Spleen (tissue), 11 donors: ENCODE measurements at regions not wholly inside any gene's neighbourhood (a gene's known extent, or its start where the extent isn't known, plus 50 kb on each side); places are given as distances from the start of the nearest gene placed in this dataset.
A peak's percentile ranks its signal among the peaks of the same experiment; 100 is the strongest.

Experiments
- DNase-seq: peaks from one replicate; pipeline ENCODE4 v3.0.0-alpha.2; 2020
- H3K27ac ChIP-seq, 8 donors: fragments of 200-600 bp; sonication (generic) in 7 of 8; 1 replicate in 4 of 8; 2 replicates in 4 of 8; pipeline versions ENCODE4 v1.5.0 to v1.8.0; 2016 to 2021; ENCODE audit warnings: inconsistent platforms in 4 of 8, mild to moderate bottlenecking in 4 of 8, moderate library complexity in 1 of 8
- H3K27me3 ChIP-seq, 7 donors: fragments of 200-600 bp; sonication (generic) in 6 of 7; replicated peaks in 1 of 7; 1 replicate in 4 of 7; 2 replicates in 3 of 7; pipeline versions ENCODE4 v1.5.0 to v1.8.0; 2016 to 2021; ENCODE audit warnings: inconsistent platforms in 3 of 7, mild to moderate bottlenecking in 1 of 7
- H3K36me3 ChIP-seq, 6 donors: fragments of 200-600 bp; sonication (generic) in 5 of 6; 1 replicate in 4 of 6; 2 replicates in 2 of 6; pipeline versions ENCODE4 v1.5.0 to v1.8.0; 2016 to 2021; ENCODE audit warnings: inconsistent platforms in 2 of 6
- H3K4me1 ChIP-seq, 6 donors: fragments of 200-600 bp; sonication (generic) in 5 of 6; 1 replicate in 3 of 6; 2 replicates in 3 of 6; pipeline versions ENCODE4 v1.5.0 to v1.8.0; 2016 to 2021; ENCODE audit warnings: inconsistent platforms in 3 of 6
- H3K4me3 ChIP-seq, 8 donors: fragments of 200-600 bp; sonication (generic) in 7 of 8; 1 replicate in 4 of 8; 2 replicates in 4 of 8; pipeline versions ENCODE4 v1.5.0 to v1.8.0; 2016 to 2021; ENCODE audit warnings: inconsistent platforms in 4 of 8, mild to moderate bottlenecking in 4 of 8, moderate library complexity in 2 of 8
- H3K9me3 ChIP-seq, 8 donors: fragments of 200-600 bp; sonication (generic) in 7 of 8; 1 replicate in 4 of 8; 2 replicates in 4 of 8; pipeline versions ENCODE4 v1.5.0 to v1.8.0; 2016 to 2021; ENCODE audit warnings: inconsistent platforms in 4 of 8
- CTCF ChIP-seq, 11 experiments: fragments of 200-600 bp in 7 of 11; fragments of 450-650 bp in 4 of 11; sonication (generic) in 4 of 11; IDR thresholded peaks in 8 of 11; conservative IDR thresholded peaks in 3 of 11; 1 replicate in 7 of 11; 2 replicates in 4 of 11; pipeline versions ENCODE4 v1.4.0 to v1.8.0; 2016 to 2021; ENCODE audit warnings: antibody characterized with exemption in 11 of 11, inconsistent platforms in 4 of 11, mild to moderate bottlenecking in 1 of 11
- POLR2A ChIP-seq, 3 donors: fragments of 450-650 bp; IDR thresholded peaks; one replicate each; pipeline ENCODE4 v1.5.1; 2017; ENCODE audit warnings: antibody characterized with exemption in 3 of 3, mild to moderate bottlenecking in 1 of 3
- POLR2AphosphoS5 ChIP-seq, 3 donors: sonication (generic); formaldehyde crosslinking; IDR thresholded peaks; one replicate each; pipeline ENCODE4 v1.5.1; 2017; ENCODE audit warnings: antibody characterized with exemption in 3 of 3
- WGBS, 5 donors: extraction: QIAGEN DNeasy Blood & Tissue Kit in 3 of 5; methylation state at CpG; one replicate each; pipeline versions ENCODE4 v1.1.5 to v1.1.7; 2013 to 2018; 5-methylcytosine and 5-hydroxymethylcytosine counted together
- intact Hi-C: fragments of 100-400 bp; cut with DNase I; formaldehyde crosslinking; loops from one replicate; pipeline ENCODE4 v1.15.0; 2023; ENCODE audit warnings: low total_unique reads
- donor health status: healthy with polysubstance abuse.
- donor health status: DM: no; HTN: no; CAD: no; lungs with moderate emphysema.
- donor health status: DM: no; HTN: no; CAD: no.
- donor health status: Bipolar disorder and iron deficiency.
- donor health status: healthy.
- donor health status: DM: no; HTN: no; CAD: no.
- donor health status: DM: yes; HTN: yes; CAD: no.

GRCh38 chrX:13507893-13508292 is 61.5 kb upstream of the EGFL6 start:
- 74 to 100% (median 86%) methylated on average over 2 of the region's 2 CpGs for WGBS, 5 donors
- H3K27me3 ChIP-seq, result peaks cover 0 to 19% (median 0%) of the 10 kb centered on the region in 7 donors
- TF ChIP-seq POLR2AphosphoS5 (IDR thresholded peaks at IDR 0.05) (no peak), CTCF (IDR thresholded peaks at IDR 0.05 in 8 of 11, conservative IDR thresholded peaks at IDR 0.05 in 3 of 11) (no peak), POLR2A (IDR thresholded peaks at IDR 0.05) (no peak)
- H3K27ac ChIP-seq, result no peak overlapping the region
- DNase-seq, result no peak
- no peaks in the 10 kb centered on the region for H3K9me3 ChIP-seq
- H3K36me3 ChIP-seq, result no peaks in the 10 kb centered on the region
- intact Hi-C loops, result loop anchor here (2.0 kb wide), 1 partner anchor 525 kb away; no protein-coding TSS in a partner anchor
- H3K4me1 ChIP-seq, result peaks cover 0 to 6% (median 1%) of the 10 kb centered on the region in 6 donors
- H3K4me3 ChIP-seq, result no peak overlapping the region

- TF ChIP-seq CTCF (IDR thresholded peaks at IDR 0.05 in 8 of 11, conservative IDR thresholded peaks at IDR 0.05 in 3 of 11), result peak in 10 of 11 experiments; percentile 28 to 77 (median 60)
- TF ChIP-seq POLR2A (IDR thresholded peaks at IDR 0.05), result no peak
- Histone ChIP-seq H3K4me1 (peaks cover 0 to 6% (median 1%) of the 10 kb centered on the region in 6 donors), H3K27me3 (peaks cover 0 to 23% (median 0%) of the 10 kb centered on the region in 7 donors), H3K27ac (no peak overlapping the region), H3K4me3 (no peak overlapping the region), H3K9me3 (no peaks in the 10 kb centered on the region), H3K36me3 (no peaks in the 10 kb centered on the region)
- WGBS, 5 donors, result 11 to 17% (median 12%) methylated on average over 5 of the region's 5 CpGs
- intact Hi-C loops, result no loop called here
- peak; percentile 75 for DNase-seq
Measured at GRCh38 chrX:13506574-13506973, 62.8 kb upstream of the EGFL6 start.

GRCh38 chrX:13502590-13502989 is 66.8 kb upstream of the EGFL6 start:
- Histone ChIP-seq H3K36me3 (no peaks in the 10 kb centered on the region), H3K4me1 (peaks cover 0 to 6% (median 1%) of the 10 kb centered on the region in 6 donors), H3K27ac (no peak overlapping the region), H3K9me3 (no peaks in the 10 kb centered on the region), H3K4me3 (no peak overlapping the region), H3K27me3 (peaks cover 0 to 23% (median 0%) of the 10 kb centered on the region in 7 donors)
- 35 to 48% (median 44%) methylated on average over 2 of the region's 2 CpGs for WGBS, 5 donors
- no peak for TF ChIP-seq CTCF (IDR thresholded peaks at IDR 0.05 in 8 of 11, conservative IDR thresholded peaks at IDR 0.05 in 3 of 11)
- no peak for TF ChIP-seq POLR2AphosphoS5 (IDR thresholded peaks at IDR 0.05)
- TF ChIP-seq POLR2A (IDR thresholded peaks at IDR 0.05), result no peak
- DNase-seq, result no peak
- intact Hi-C loops, result no loop called here

GRCh38 chrX:13499736-13500135 is 69.7 kb upstream of the EGFL6 start:
- no peak for TF ChIP-seq CTCF (IDR thresholded peaks at IDR 0.05 in 8 of 11, conservative IDR thresholded peaks at IDR 0.05 in 3 of 11)
- TF ChIP-seq POLR2A (IDR thresholded peaks at IDR 0.05), result no peak
- no peak for TF ChIP-seq POLR2AphosphoS5 (IDR thresholded peaks at IDR 0.05)
- DNase-seq, result no peak
- Histone ChIP-seq H3K36me3 (no peaks in the 10 kb centered on the region), H3K9me3 (no peaks in the 10 kb centered on the region), H3K27ac (no peak overlapping the region), H3K27me3 (peaks cover 0 to 18% (median 0%) of the 10 kb centered on the region in 7 donors), H3K4me3 (no peak overlapping the region), H3K4me1 (no peaks in the 10 kb centered on the region)
- intact Hi-C loops, result no loop called here
- 64 to 96% (median 82%) methylated on average over 2 of the region's 2 CpGs for WGBS, 5 donors
